ENCODE measurements at regions not wholly inside any gene's neighbourhood (a gene's known extent, or its start where the extent isn't known, plus 50 kb on each side); places are given as distances from the start of the nearest gene placed in this dataset.

DNA sequence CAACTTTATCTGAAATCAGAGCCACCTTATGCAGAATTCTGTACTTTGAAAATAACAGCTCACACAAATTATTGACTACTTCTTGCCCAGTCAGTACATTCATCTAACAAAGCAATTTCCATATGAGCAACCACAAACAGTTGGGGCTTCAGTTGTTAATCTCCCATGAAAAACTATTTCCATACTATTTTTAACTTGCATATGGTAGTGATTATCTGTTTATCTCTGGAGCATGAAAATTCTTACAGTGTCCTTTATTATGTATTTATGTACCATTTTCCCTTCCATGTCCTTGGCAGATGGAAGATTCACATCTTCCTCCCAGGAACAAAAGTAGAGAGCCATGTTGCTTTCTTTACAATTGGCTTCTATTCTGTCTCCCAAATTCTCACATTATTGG, 285.7 kb downstream of the CRPPA start:
- Histone ChIP-seq H3K27ac (ENCODE audit: low read depth, low read length) (no peak overlapping the region), H3K4me1 (ENCODE audit: control insufficient read depth, insufficient read depth, low read length) (no peaks in the 10 kb centered on the region), H3K4me3 (ENCODE audit: low read depth, low read length) (no peak overlapping the region), H3K9ac (ENCODE audit: low read depth, low read length) (no peak overlapping the region), H3K9me3 (ENCODE audit: control insufficient read depth, insufficient read depth, low read length) (no peaks in the 10 kb centered on the region), H3K27me3 (ENCODE audit: control insufficient read depth, insufficient read depth, low read length) (no peaks in the 10 kb centered on the region), H3K36me3 (ENCODE audit: control insufficient read depth, insufficient read depth, low read length) (no peaks in the 10 kb centered on the region)

DNA sequence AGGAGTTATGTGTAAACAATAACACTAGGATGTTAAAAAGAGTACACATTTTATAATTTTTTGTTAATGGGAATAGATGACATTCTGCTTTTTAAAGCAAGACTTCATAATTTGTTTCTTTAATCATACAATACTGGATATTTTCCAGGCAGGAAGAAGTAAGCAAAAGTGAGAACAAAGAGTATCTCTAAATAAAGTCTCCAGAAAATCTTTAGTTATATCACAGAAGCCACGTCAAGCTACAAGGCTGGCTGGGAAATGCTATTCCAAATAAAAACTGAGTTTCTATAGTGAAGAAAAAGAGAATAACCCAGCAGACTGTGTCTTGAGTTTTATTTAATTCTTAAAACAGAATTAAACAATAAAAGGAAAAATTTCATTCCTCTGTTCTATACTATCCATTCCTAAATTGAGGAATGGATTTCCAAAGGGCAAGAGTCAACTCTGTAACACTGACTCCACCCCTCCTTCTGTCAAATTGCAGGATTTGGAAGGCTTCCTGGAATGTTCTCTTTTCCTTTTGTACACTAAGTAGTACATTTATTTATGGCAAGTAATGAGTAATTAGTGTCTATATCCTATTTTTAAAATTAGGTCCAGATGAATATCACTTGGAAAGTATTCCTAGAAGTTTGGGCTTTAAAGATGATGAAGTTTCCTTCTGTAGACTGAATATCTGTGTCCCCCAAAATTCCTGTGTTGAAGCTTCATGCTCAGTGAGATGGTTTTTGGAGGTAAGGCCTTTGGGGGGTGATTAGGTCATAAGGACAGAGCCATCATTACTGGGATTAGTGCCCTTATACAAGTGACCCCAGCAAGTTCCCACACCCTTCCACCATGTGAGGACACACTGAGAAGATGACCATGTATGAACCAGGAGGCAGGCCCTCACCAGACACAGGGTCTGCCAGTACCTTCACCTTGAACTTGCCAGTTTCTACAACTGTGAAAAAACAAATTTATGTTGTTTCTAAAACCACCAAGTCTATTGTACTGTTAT, 290.9 kb downstream of the CRPPA start:
- H3K4me1 ChIP-seq (ENCODE audit: control insufficient read depth, insufficient read depth, low read length) = no peaks in the 10 kb centered on the region
- no peaks in the 10 kb centered on the region for H3K36me3 ChIP-seq (ENCODE audit: control insufficient read depth, insufficient read depth, low read length)
- H3K9me3 ChIP-seq (ENCODE audit: control insufficient read depth, insufficient read depth, low read length) = no peaks in the 10 kb centered on the region
- no peaks in the 10 kb centered on the region for H3K27me3 ChIP-seq (ENCODE audit: control insufficient read depth, insufficient read depth, low read length)
- no peak overlapping the region for H3K9ac ChIP-seq (ENCODE audit: low read depth, low read length)
- H3K4me3 ChIP-seq (ENCODE audit: low read depth, low read length) = no peak overlapping the region
- no peak overlapping the region for H3K27ac ChIP-seq (ENCODE audit: low read depth, low read length)

DNA sequence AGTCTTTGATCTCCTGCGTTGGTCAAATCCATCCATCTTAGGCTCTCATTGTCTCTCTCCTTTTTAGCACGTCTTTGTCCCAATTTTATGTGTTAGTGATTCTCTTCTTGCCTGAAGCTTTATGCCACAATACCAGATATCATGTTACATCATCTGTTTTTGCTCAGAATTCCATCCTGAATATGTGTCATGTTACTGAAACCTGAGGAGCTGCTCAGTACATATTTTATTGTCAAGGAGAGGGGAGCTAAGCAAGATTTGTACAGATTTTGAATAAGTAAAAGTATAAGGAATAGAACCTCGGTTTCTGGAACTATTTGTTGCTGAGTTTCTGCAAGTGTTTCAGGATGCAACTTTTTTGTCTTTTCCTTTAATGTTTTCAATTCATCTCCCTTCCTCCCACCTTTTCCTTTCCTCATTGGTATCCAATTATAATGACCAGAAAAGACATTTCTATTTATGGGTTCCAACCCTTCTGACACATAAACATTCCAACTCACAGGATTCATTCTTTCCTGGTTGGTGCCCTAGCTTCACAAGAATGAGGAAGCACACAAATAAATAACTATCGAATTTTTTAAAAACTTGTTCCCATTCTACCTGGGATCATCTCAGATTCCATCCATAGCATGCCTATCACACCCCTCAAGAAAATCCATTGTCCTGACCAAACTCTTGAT, 291.8 kb downstream of the CRPPA start:
- no peaks in the 10 kb centered on the region for H3K9me3 ChIP-seq (ENCODE audit: control insufficient read depth, insufficient read depth, low read length)

DNA sequence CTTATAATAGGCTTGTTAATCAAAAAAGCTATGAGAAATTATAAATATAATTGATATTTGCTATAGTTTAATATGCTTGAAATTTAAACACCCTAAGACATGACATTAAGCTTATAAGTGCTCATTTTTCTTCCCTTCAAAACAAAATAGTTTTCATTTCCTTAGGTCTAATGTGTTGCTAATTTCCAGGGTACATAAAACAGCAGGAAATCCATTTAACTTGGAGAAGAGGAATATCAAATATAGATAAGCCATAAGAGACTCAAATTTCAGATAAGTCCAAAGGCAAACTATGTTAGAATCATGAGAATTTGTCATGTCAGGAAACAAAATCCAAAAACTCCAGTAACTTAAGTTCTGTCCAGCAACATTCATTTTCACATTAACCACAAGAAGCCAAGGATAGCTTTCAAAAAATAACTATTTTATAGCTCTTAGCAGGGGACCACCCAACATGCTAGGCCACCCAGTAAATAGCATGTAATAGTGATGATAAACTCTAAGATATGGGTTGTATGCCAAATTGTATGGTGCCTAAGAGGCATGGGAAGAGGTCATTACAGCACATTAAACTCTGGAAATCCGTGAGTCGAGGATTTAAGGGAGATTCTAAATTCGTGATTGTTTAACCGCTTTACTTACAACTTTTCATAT, 298.1 kb downstream of the CRPPA start:
- no peak overlapping the region for H3K9ac ChIP-seq (ENCODE audit: low read depth, low read length)
- H3K4me1 ChIP-seq (ENCODE audit: control insufficient read depth, insufficient read depth, low read length) = no peaks in the 10 kb centered on the region
- no peaks in the 10 kb centered on the region for H3K9me3 ChIP-seq (ENCODE audit: control insufficient read depth, insufficient read depth, low read length)
- H3K36me3 ChIP-seq (ENCODE audit: control insufficient read depth, insufficient read depth, low read length) = no peaks in the 10 kb centered on the region
- H3K27ac ChIP-seq (ENCODE audit: low read depth, low read length) = no peak overlapping the region
- no peaks in the 10 kb centered on the region for H3K27me3 ChIP-seq (ENCODE audit: control insufficient read depth, insufficient read depth, low read length)
- H3K4me3 ChIP-seq (ENCODE audit: low read depth, low read length) = no peak overlapping the region

More for the DNA sequence above, 291.8 kb downstream of the CRPPA start:
- no peaks in the 10 kb centered on the region for H3K4me1 ChIP-seq (ENCODE audit: control insufficient read depth, insufficient read depth, low read length)
- no peak overlapping the region for H3K9ac ChIP-seq (ENCODE audit: low read depth, low read length)
- H3K36me3 ChIP-seq (ENCODE audit: control insufficient read depth, insufficient read depth, low read length) = no peaks in the 10 kb centered on the region
- H3K27me3 ChIP-seq (ENCODE audit: control insufficient read depth, insufficient read depth, low read length) = no peaks in the 10 kb centered on the region
- no peak overlapping the region for H3K27ac ChIP-seq (ENCODE audit: low read depth, low read length)
- H3K4me3 ChIP-seq (ENCODE audit: low read depth, low read length) = no peak overlapping the region

DNA sequence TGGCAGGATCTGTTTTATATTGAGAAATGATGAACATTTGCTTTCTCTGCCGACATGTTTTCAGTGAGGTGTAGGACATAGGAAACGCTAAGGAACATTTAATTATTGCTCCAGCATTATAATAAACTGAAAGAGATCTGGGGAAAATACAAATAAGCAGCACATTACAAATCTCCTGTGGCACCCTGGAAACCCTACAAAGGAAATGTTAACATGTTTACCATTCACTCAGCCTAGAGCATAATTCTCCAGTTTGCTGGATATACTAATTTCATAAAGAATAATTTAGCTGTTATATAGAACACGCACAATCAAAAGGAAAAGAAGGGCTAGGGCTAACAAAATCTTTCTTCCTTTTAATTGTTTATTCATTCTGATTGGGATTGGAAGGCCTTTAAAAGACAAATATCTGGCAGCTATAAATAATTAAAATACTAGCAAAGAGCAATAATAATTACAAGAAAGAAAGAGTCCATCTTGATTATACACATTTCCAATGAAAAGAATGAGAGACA, 299.4 kb downstream of the CRPPA start:
- no peaks in the 10 kb centered on the region for H3K36me3 ChIP-seq (ENCODE audit: control insufficient read depth, insufficient read depth, low read length)
- no peaks in the 10 kb centered on the region for H3K9me3 ChIP-seq (ENCODE audit: control insufficient read depth, insufficient read depth, low read length)
- H3K9ac ChIP-seq (ENCODE audit: low read depth, low read length) = no peak overlapping the region
- no peak overlapping the region for H3K4me3 ChIP-seq (ENCODE audit: low read depth, low read length)
- H3K4me1 ChIP-seq (ENCODE audit: control insufficient read depth, insufficient read depth, low read length) = no peaks in the 10 kb centered on the region
- no peaks in the 10 kb centered on the region for H3K27me3 ChIP-seq (ENCODE audit: control insufficient read depth, insufficient read depth, low read length)
- no peak overlapping the region for H3K27ac ChIP-seq (ENCODE audit: low read depth, low read length)

DNA sequence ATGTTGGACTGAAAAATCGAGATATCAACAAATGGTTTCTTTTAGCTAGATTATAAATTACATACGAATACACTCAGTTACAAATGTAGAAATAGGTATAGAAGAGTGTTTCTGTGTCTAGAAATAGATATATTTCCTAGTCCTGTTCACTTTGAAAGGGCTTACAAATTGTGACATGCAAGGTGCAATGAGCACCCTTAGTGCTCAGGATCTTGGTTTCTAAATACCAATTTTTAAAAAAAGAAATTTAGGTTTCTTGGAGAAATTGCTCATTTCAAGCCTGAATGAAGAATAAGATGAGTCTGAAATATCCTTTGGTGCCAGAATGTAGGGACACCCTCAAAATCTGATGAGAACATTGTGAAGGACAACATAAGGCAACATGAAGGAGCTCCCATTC, 306.0 kb downstream of the CRPPA start:
- no peaks in the 10 kb centered on the region for H3K36me3 ChIP-seq (ENCODE audit: control insufficient read depth, insufficient read depth, low read length)
- H3K9me3 ChIP-seq (ENCODE audit: control insufficient read depth, insufficient read depth, low read length) = 0 out of 2 replicates have a peak, but pooled peaks cover 4% of the 10 kb centered on the region
- no peak overlapping the region for H3K9ac ChIP-seq (ENCODE audit: low read depth, low read length)
- no peaks in the 10 kb centered on the region for H3K4me1 ChIP-seq (ENCODE audit: control insufficient read depth, insufficient read depth, low read length)
- no peak overlapping the region for H3K27ac ChIP-seq (ENCODE audit: low read depth, low read length)
- no peaks in the 10 kb centered on the region for H3K27me3 ChIP-seq (ENCODE audit: control insufficient read depth, insufficient read depth, low read length)
- H3K4me3 ChIP-seq (ENCODE audit: low read depth, low read length) = no peak overlapping the region

DNA sequence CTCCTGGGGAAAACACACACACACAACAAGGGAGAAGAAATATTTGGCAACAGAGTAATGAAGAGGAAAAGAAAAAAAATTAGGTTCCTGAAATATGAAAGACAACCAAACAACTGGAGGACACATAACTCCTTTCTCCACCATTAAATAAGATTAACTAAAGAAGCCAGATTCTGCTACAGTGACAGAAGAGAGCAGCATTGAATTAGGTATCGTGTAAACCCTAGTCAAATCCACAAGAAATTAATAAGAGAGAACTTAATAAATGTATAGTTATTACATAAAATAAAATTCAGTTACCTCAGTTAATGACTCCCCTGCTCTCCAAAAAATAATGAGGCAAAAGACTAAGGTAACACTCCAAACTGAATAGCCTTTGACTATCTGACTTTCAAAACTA, 306.7 kb downstream of the CRPPA start:
- Histone ChIP-seq H3K4me3 (ENCODE audit: low read depth, low read length) (no peak overlapping the region), H3K4me1 (ENCODE audit: control insufficient read depth, insufficient read depth, low read length) (no peaks in the 10 kb centered on the region), H3K9ac (ENCODE audit: low read depth, low read length) (no peak overlapping the region), H3K27me3 (ENCODE audit: control insufficient read depth, insufficient read depth, low read length) (no peaks in the 10 kb centered on the region), H3K27ac (ENCODE audit: low read depth, low read length) (no peak overlapping the region), H3K9me3 (ENCODE audit: control insufficient read depth, insufficient read depth, low read length) (peaks cover 5% of the 10 kb centered on the region; the same call in 1 of the 2 replicates), H3K36me3 (ENCODE audit: control insufficient read depth, insufficient read depth, low read length) (no peaks in the 10 kb centered on the region)

DNA sequence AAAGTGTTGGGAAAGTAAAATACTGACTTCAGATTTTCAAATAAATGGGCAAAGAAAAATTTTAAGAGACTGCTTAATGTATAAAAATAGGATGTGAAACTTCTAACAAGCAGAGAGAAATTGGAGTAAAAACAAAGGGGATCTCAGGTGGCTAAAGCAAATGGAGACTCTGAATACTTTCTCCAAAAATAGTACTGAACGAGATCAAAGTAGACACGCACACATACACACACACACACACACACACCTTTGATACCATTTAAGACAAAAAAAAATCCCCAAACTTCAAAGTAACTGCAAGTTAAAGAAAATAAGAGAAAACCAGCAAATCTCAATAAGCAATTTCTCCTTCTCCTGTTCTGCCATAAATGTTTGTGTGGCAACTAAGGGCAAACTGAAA, 307.3 kb downstream of the CRPPA start:
- H3K27me3 ChIP-seq (ENCODE audit: control insufficient read depth, insufficient read depth, low read length) = no peaks in the 10 kb centered on the region
- H3K4me1 ChIP-seq (ENCODE audit: control insufficient read depth, insufficient read depth, low read length) = no peaks in the 10 kb centered on the region
- H3K36me3 ChIP-seq (ENCODE audit: control insufficient read depth, insufficient read depth, low read length) = no peaks in the 10 kb centered on the region
- no peak overlapping the region for H3K9ac ChIP-seq (ENCODE audit: low read depth, low read length)
- H3K27ac ChIP-seq (ENCODE audit: low read depth, low read length) = no peak overlapping the region
- peaks cover 11% of the 10 kb centered on the region; the same call in 1 of the 2 replicates for H3K9me3 ChIP-seq (ENCODE audit: control insufficient read depth, insufficient read depth, low read length)
- H3K4me3 ChIP-seq (ENCODE audit: low read depth, low read length) = no peak overlapping the region

DNA sequence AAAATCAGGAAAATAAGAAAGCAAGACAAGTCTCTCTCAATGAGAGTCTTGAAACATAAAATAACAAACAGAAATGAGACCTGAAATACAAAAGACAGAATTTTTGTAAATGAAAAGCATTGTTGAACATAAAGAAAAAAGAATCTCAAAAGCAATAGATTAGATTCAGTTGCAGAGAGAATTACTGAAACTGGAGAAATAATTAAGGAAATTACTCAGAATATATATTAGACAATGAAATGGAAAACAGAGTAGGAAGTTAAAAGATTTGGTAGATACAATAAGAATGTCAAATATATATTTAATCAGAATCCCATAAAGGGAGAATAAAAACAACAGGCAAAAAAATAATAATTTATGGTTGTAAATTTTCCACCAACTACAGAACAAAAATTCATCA, 308.3 kb downstream of the CRPPA start:
- Histone ChIP-seq H3K36me3 (ENCODE audit: control insufficient read depth, insufficient read depth, low read length) (no peaks in the 10 kb centered on the region), H3K4me3 (ENCODE audit: low read depth, low read length) (no peak overlapping the region), H3K9me3 (ENCODE audit: control insufficient read depth, insufficient read depth, low read length) (peaks cover 11% of the 10 kb centered on the region; the same call in 1 of the 2 replicates), H3K27ac (ENCODE audit: low read depth, low read length) (no peak overlapping the region), H3K27me3 (ENCODE audit: control insufficient read depth, insufficient read depth, low read length) (no peaks in the 10 kb centered on the region), H3K9ac (ENCODE audit: low read depth, low read length) (no peak overlapping the region), H3K4me1 (ENCODE audit: control insufficient read depth, insufficient read depth, low read length) (no peaks in the 10 kb centered on the region)

DNA sequence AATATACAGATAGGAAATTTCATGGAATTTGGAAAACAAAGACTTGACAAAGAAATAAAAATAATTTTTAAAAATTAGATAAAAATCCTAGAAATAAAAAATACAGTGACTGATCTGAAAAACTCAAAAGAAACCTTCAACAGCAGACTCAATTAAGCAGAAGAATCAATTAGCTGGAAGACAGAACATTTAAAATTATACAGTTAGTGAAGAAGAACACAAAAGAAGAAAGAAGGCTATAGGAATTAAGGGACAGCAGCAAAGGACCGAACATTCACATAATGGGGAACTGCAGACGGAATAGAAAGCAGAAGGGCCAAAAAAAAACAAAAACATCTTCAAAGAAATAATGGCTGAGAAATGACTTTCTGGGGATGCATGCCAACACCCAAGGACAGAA, 314.5 kb downstream of the CRPPA start:
- H3K9ac ChIP-seq (ENCODE audit: low read depth, low read length) = no peak overlapping the region
- no peaks in the 10 kb centered on the region for H3K27me3 ChIP-seq (ENCODE audit: control insufficient read depth, insufficient read depth, low read length)
- no peak overlapping the region for H3K27ac ChIP-seq (ENCODE audit: low read depth, low read length)
- H3K9me3 ChIP-seq (ENCODE audit: control insufficient read depth, insufficient read depth, low read length) = peaks cover 23% of the 10 kb centered on the region; the same call in 1 of the 2 replicates
- no peaks in the 10 kb centered on the region for H3K4me1 ChIP-seq (ENCODE audit: control insufficient read depth, insufficient read depth, low read length)
- H3K4me3 ChIP-seq (ENCODE audit: low read depth, low read length) = no peak overlapping the region
- H3K36me3 ChIP-seq (ENCODE audit: control insufficient read depth, insufficient read depth, low read length) = no peaks in the 10 kb centered on the region
